GM19328 (cell line): ENCODE measurements at regions not wholly inside any gene's neighbourhood (a gene's known extent, or its start where the extent isn't known, plus 50 kb on each side); places are given as distances from the start of the nearest gene placed in this dataset.
"Not testable (repeated sequence)": the region's sequence is repeated elsewhere in the genome, so short reads cannot be mapped to it uniquely, and the experiment has no call there.

ENCODE experiments used
- ATAC-seq: cut with Tn5 transposase; IDR thresholded peaks from one replicate; pipeline ENCODE4 v1.9.1; 2021; ENCODE audit warnings: mild to moderate bottlenecking, moderate library complexity; ENCODE audit not compliant: unreplicated experiment

DNA sequence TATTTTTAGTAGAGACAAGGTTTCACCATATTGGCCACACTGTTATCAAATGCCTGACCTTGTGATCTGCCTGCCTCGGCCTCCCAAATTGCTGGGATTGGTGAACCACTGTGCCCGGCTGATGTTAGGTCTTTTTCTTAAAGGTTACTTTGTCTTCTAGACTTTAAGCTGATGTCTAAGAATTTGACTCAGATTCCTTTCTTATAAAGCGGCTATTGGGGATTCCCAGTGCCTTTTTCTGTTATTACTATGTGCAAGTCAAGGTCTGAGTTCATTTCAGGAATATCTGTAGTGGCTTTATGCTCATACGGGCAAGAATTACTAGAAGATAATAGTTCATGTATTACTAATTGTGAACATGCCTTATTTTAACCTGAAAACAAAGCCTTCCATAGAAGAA is 102.8 kb downstream of the LAT start:
- not testable (repeated sequence) for ATAC-seq

DNA sequence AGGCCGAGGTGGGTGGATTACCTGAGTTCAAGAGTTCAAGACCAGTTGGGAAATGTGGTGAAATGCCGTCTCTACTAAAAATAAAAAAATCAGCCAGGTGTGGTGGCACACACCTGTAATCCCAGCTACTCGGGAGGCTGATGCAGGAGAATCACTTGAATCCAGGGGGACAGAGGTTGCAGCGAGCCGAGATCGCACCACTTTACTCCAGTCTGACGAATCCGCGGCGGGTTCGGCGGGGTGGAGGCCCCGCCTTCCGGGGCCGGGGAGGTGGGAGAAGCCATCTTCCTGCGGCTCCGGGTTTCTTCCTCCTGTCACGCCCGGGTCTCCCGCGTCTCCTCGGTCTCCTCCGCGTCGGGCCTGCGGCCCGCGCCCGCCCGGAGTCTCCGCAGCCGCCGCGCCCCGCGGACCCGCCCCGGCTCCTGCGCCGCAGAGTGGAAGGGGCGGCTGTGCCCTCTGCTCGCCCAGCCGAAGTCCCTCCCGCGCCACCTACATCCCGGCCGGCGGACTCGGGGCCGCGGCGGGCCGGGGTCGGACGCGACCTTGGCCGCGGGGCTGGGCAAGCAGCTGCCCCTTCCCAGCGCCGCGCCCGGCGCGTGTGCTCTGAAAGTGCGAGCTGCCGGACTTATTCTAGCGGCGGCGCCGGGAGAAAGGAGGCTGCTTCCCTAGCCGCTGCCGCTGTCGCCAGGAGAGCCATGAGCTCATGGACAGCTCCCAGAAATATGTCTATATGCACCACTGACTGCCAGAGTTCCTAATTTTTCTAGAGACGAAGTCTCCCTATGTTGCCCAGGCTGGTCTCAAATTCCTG is 97.2 kb downstream of the LAT start:
- not testable (repeated sequence) for ATAC-seq

DNA sequence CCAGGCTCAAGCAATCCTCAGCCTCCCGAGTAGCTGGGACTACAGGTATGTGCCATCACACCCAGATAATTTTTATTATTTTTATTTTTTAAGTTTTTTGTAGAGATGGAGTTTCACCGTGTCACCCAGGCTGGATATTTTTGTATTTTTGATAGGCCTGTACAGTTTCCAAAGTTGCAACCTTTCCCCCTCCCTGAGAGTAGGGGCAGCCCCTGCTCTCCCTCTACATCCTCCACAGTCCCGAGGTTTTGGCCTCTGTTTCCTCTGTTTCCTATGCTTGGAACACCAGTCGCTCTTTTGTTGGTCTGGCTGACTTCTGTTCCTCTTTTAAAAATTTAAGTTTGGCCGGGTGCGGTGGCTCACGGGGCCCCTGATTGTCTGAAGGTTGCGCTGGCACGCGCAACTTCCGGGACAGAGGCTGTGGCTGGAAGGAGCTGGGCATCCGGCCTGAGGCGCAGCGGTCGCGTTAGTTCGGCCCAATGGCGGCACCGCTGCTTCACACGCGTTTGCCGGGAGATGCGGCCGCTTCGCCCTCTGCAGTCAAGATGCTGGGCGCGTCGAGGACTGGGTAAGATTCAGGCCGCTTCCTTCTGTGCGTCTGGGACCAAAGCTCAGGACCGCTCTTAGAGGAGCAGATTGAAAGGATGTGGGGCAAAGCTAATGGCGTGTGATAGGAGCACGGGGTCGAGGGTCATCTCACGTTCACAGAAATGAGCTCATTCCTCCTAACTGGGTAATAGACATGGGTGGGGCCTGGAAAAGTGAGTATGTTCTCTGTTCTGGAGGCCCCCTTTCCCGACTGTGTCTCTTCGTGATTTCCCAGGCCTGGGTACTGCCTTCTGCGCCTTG is 89.9 kb downstream of the LAT start:
- ATAC-seq, result not testable (repeated sequence)

DNA sequence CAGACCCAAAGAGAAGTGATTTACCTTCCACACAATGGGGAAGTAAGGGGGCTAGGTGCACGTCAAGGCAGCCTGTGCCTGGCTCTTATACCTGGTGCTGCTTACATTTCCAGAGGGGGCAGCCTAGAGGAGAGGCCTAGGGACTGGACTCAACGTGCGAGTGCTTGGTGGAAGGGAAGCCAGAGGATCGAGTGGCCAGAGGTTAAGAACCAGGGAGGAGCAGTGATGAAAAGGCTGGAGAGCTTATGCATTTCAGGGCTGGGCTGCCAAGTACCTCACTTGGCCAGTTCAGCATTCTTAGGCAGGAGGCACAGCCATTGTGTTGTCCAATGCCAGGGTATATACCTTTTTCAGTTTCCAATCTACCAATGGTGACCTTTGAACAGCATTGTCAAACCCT is 77.4 kb downstream of the LAT start:
- ATAC-seq, result not testable (repeated sequence)

DNA sequence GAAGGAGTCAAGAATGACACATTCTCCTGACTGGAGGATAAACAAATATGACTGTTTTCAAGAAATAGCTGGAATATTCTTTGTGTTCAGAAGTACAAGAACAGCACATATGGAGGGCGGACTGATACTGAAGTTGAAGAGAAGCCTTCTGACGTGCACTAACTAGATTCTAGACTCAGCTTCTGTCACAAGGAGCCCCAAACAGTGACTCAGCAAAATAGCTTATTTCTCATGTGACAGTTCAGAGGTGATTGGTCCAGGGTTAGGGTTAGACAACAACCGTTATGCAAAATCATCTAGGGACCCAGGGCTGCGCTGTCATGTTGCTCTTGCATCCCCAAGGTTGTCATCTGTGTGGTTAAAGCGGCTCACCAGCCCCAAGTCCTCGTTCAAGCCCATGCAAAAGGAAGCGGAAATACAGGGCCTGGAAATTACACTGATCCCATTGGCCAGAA is 76.6 kb downstream of the LAT start:
- ATAC-seq, result not testable (repeated sequence)

DNA sequence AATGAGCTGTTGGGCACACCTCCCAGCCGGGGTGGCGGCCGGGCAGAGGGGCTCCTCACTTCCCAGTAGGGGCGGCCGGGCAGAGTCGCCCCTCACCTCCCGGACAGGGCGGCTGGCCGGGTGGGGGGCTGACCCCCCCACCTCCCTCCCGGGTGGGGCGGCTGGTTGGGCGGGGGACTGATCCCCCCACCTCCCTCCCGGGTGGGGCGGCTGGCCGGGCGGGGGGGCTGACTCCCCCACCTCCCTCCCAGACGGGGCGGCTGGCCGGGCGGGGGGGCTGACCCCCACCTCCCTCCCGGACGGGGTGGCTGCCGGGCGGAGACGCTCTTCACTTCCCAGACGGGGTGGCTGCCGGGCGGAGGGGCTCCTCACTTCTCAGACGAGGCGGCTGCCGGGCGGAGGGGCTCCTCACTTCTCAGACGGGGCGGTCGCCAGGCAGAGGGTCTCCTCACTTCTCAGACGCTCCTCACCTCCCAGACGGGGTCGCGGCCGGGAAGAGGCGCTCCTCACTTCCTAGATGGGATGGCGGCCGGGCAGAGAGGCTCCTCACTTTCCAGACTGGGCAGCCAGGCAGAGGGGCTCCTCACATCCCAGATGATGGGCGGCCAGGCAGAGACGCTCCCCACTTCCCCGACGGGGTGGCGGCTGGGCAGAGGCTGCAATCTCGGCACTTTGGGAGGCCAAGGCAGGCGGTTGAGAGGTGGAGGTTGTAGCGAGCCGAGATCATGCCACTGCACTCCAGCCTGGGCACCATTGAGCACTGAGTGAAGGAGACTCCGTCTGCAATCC is 75.4 kb downstream of the LAT start:
- ATAC-seq, result not testable (repeated sequence)

DNA sequence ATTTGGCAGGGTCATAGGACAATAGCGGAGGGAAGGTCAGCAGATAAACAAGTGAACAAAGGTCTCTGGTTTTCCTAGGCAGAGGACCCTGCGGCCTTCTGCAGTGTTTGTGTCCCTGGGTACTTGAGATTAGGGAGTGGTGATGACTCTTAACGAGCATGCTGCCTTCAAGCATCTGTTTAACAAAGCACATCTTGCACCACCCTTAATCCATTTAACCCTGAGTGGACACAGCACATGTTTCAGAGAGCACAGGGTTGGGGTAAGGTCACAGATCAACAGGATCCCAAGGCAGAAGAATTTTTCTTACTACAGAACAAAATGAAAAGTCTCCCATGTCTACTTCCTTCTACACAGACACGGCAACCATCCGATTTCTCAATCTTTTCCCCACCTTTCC is 74.7 kb downstream of the LAT start:
- ATAC-seq, result not testable (repeated sequence)
